HG02678 (cell line): ENCODE measurements at regions not wholly inside any gene's neighbourhood (a gene's known extent, or its start where the extent isn't known, plus 50 kb on each side); places are given as distances from the start of the nearest gene placed in this dataset.
"Not testable (repeated sequence)": the region's sequence is repeated elsewhere in the genome, so short reads cannot be mapped to it uniquely, and the experiment has no call there.

Source experiments
- ATAC-seq: cut with Tn5 transposase; IDR thresholded peaks from one replicate; pipeline ENCODE4 v1.9.1; 2021; ENCODE audit warnings: mild to moderate bottlenecking, moderate library complexity; ENCODE audit not compliant: unreplicated experiment

- no peak for ATAC-seq
Measured at GRCh38 chr16:76800196-76800595, 390.8 kb upstream of the MON1B start.

DNA sequence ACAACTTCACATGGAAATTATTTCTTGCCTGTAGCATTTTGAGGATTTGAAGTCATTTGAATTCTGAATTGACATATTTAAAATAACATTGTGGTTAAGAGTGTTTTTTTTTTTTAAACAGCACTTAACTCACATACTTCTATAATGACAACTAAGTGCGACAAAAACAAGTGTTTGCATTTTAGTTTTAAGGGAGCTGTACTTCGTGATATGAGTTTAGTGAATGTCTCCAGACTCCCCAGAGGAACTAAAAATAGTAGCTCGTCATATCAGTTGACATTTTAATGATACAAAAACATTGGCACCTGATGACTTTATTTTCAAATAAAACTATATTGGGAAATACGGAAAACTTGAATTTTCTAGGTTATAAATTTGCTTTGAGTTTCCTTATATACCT lies 389.6 kb upstream of the MON1B start:
- ATAC-seq = no peak

DNA sequence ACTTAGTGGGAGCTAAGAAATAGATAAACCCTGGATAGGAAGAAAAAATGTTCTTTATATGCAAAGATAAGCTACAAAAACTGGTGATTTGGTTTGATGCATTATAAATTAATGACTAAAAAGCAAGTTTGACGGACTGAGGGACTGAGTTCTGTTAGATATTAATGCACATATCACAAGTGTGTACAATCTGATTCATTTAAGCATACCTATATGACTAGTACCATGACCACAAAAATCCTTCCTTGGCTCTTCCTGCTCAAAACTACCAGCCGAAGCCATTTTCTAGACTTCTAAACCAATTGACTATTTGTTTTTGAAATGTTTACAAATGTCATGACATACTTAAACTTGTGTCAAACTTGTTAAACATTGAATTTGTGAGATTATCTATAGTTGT lies 374.5 kb upstream of the MON1B start:
- ATAC-seq = no peak

GRCh38 chr16:76818606-76819181 lies 372.3 kb upstream of the MON1B start:
- ATAC-seq = no peak

GRCh38 chr16:76819226-76819916 lies 371.6 kb upstream of the MON1B start:
- ATAC-seq = no peak

DNA sequence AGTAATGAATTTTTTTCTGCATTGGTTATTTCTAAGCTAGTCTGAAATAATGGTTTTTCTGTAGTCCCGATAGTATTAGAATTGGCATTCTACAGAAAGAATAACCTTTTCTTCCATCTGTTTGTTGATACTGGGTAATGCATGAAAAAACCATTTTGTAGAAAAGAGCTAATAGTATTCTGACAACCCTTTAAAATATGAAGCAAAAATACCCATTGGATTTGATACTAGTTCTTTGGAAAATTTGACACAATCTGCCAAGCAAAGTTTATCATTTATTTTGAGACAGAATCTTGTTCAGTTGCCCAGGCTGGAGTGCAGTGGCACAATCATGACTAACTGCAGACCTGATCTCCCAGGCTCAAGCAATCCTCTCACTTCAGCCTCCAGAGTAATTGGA lies 366.8 kb upstream of the MON1B start:
- no peak for ATAC-seq

DNA sequence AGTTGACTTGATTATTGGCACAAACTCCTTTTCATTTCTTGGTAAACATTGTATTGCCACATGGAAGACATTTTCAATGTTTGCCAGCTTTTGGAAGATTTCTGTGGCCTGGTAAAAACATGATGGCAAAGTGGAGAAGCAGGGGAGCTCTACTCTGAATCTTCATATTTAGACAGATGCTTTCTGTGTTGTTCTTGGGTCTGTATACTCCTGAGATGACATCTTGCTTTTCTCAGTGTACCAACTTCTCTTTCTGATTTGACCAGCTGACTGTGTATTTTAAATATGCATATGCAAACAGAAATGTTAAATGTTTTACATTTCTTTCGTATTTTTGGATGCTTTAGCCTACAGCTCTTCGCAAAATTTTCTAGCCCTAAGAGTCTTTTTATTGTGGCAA lies 366.2 kb upstream of the MON1B start:
- no peak for ATAC-seq

- ATAC-seq = no peak
Measured at GRCh38 chr16:76835339-76835738, 355.7 kb upstream of the MON1B start.

GRCh38 chr16:76835779-76836300 lies 355.1 kb upstream of the MON1B start:
- no peak for ATAC-seq

DNA sequence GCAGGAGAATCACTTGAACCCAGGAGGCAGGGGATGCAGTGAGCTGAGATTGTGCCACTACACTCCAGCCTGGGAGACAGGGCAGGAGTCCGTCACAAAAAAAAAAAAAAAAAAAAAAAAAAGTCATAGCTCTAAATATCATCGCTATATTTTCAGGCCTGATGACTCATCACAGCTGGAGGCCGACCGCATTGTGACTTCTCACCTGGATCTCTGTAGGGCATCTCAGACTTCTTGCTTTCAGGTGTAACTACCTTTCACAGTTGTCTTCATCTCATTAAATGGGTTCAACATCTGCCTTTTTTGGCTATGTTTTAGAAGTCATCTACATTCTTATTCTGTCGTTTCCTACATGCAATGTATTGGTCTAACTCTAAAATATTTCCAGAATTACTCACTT lies 353.1 kb upstream of the MON1B start:
- ATAC-seq = no peak

DNA sequence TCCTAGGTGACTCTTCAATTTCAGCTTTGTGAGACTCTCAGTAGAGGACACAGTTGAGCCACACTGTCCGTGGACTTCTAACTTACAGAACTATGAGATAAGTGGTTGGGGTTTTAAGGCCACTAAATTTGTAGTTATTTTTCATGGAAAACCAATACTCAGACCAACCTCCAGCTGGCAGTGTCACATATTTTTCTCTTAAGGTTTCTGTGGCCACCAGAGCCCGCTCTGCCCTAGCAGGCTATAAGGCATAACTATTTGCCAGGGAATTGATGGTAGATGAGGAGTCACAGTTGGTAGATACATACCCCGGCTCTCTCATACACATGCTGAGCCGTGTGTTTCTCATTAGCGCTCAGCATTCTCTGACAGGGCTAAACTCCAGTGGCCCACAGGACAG lies 336.8 kb upstream of the MON1B start:
- no peak for ATAC-seq

- ATAC-seq = no peak
Measured at GRCh38 chr16:76856112-76856511, 334.9 kb upstream of the MON1B start.

DNA sequence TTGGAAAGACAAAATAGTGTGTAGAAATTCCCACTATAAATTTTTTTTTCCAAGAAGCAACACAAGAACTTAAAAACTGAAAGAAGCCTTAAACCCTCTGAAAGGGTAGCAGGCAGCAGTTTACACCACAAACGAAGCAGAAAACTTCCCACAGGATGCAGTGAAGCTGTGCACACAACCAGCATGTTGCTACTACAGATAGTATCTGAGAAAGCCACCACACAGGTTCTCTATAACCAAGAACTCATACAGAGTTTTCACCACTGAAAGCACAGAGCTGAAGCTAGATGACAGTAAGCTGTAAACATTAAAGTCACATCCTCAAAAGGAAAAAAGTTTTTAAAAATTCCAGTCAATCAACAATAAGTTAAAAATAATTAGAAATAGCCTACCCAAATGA lies 333.6 kb upstream of the MON1B start:
- no peak for ATAC-seq

- ATAC-seq = no peak
Measured at GRCh38 chr16:76862901-76863300, 328.1 kb upstream of the MON1B start.

DNA sequence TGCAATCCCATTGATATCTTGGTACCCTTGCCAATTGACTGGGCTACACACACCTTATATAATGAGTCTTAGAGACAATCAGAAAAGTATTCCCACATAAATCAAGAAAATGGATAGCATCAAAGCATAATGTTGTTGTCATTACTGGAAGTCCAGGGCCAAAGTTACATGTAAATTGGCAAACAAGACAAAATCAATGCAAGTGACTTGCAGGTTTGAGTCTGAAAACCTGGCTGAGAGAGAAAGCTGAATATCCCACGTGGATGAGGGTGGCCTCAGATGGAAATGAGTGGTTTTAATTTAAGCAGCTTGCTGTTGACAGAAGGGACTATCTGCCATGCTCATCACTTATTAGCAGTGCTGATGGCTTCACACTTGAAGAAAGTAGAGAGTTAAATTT lies 324.0 kb upstream of the MON1B start:
- no peak for ATAC-seq

GRCh38 chr16:76875898-76876297 lies 315.1 kb upstream of the MON1B start:
- no peak for ATAC-seq

DNA sequence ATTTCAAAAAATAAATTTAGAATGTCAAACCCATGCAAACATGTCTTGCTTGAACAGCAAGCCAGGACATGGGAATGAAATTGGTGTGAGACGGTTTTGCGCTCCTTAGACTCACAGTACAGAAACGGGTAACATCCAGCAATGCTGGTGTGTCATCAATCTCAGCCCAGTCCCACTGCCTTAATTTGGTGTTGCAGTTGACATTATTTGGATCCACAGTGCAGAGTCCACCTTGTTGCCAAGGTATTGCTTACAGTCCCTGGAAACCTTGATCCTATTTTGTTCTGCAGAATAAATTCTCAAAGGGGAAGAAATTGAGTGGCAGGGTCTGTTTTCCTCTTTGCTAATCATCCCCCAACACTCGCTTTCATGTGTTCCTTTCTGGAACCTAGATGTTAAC lies 311.6 kb upstream of the MON1B start:
- ATAC-seq = no peak

- ATAC-seq = not testable (repeated sequence)
Measured at GRCh38 chr16:76880523-76880922, 310.5 kb upstream of the MON1B start.

DNA sequence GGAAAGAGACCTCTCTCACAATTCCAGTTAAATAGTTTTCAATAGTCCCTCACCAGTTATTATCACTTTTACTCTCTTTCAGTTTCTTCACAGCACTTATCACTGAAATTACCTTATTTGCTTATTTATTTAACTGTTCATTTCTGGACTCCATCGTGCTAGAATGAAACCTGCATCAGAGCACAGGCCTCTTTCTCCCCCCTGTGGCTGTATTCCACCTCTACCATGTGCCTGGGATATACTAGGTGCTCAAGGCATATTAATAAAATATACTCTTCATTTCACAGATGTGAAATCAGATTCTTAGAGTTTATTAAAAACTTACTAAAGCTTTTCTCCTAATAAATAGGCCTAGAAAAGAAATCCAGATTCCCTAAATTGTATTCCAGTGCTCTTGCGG lies 308.9 kb upstream of the MON1B start:
- ATAC-seq = no peak

DNA sequence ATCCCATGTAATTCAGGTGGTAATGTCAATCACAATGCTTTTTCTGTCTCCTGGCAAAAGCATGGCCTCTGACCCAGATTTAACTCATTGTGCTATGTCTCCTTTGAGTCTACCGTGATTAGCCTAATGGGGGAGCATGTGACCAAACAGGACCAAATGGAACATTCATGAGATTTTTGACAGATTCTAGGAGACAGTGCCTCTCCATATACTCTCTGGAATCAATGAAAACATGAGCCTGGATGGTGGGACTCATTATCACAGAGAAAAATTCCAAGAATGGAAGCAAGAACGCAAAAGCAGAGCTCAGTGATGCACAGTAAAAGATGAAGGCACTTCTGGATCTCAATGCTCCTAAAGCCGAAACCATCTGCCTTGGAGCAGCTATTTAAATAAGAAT lies 307.9 kb upstream of the MON1B start:
- no peak for ATAC-seq

DNA sequence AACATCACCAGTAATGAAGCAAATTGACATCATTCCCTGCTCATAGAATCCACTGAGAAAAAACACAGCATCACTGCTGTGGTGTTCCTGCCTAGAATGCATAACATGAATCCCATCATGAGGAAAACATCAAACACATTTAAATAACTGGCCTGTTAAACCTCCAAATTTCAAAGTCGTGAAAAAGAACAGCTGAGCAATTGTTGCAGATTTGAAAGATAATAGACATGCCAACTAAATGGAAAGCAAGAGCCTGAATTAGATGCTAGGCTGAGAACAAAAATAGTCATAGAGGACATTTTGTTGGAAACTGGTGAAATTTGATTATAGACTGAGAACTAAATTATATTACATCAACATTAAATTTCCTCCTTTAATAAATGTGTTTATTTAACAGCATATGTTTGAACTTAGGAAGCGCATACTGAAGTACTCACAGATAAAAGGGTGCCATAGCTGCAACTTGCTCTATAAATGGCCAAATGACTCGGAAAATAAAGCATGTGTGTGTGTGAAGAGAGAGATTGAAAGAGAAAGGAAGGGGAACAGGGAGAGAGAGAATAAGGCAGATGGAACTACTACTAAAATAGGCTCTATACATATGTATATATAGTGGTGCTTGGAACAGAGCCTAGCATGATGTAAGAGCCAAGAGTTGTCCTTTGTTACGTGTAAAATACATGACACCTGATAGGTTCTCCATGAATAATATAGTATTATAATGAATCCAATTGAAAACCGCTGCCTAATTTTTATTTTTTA lies 305.0 kb upstream of the MON1B start:
- no peak for ATAC-seq

- no peak for ATAC-seq
Measured at GRCh38 chr16:76897816-76898215, 293.2 kb upstream of the MON1B start.
